T-helper 2 cell treated with Interferon-gamma antibody and Interleukin-4, amounts not matched to agents 100 ng/mL and 5 ng/mL, for 36 hours (primary cell): ENCODE measurements at regions not wholly inside any gene's neighbourhood (a gene's known extent, or its start where the extent isn't known, plus 50 kb on each side); places are given as distances from the start of the nearest gene placed in this dataset.

Experiments used
- intact Hi-C: fragments of 100-400 bp; cut with micrococcal nuclease; formaldehyde crosslinking; loops from one replicate; pipeline ENCODE4 v1.15.1; 2023

GRCh38 chr1:58380345-58380744 is 166.2 kb downstream of the OMA1 start:
- intact Hi-C loops, result no loop called here

DNA sequence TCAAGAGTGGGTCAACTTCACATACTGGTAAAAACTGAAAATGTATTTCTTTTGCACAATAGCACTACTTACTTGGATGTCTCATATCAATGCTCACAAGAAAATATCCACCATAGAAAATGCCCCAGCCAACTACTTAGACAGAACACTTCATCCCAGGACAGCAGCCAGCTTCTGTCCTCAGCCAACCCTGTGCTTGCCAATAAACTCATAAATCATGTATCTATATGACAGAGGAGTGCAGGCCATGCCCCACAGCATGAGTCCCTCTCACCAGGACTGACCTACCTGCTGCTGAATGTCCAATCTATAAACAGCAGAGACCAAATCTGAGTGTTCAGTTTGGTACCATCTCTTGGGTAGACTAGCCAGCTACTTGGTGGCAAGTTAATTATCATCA is 179.3 kb downstream of the OMA1 start:
- intact Hi-C loops, result no loop called here

- intact Hi-C loops, result no loop called here
Measured at GRCh38 chr1:58365328-58365727, 181.2 kb downstream of the OMA1 start.

GRCh38 chr1:58363585-58363984 is 182.9 kb downstream of the OMA1 start:
- intact Hi-C loops, result no loop called here

- intact Hi-C loops, result no loop called here
Measured at GRCh38 chr1:58361134-58361533, 185.4 kb downstream of the OMA1 start.

DNA sequence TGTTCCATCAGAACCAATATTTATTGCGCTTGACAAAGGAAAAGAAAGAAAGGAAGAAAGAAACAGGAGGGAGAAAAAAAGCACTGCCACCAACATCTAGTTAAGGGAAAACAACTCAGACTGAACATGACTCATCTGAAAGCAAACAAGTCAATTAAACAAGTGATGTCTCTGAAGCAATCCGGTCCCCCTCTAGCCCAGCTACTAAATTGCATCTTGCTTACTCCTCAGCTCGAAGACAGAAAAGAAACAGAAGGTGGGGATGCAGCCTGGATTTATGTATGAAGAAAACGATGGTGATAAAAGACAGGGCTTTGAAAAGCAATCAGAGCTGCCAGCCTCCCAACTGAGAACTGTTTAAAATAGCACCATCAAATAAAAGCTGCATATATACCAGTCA is 188.2 kb downstream of the OMA1 start:
- intact Hi-C loops, result no loop called here

- intact Hi-C loops, result no loop called here
Measured at GRCh38 chr1:58356402-58356801, 190.1 kb downstream of the OMA1 start.

DNA sequence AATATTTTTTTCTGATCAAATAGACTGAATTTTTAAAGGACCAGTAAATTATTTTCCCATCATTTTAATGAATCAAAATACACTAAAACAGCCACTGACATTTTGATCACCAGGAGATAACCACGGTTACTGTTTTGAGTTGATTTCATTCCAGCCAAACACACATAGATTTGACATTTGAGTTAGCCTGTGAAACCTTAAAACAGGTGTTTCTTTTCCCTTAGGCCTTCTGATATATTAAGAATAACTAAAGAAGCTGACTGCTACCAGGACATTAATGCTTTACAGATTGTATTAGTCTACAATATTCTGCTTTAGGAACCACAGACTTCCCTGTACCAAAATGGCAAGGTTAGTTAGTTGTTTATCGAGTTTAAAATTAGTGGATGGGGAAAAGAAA is 193.4 kb downstream of the OMA1 start:
- intact Hi-C loops, result no loop called here

DNA sequence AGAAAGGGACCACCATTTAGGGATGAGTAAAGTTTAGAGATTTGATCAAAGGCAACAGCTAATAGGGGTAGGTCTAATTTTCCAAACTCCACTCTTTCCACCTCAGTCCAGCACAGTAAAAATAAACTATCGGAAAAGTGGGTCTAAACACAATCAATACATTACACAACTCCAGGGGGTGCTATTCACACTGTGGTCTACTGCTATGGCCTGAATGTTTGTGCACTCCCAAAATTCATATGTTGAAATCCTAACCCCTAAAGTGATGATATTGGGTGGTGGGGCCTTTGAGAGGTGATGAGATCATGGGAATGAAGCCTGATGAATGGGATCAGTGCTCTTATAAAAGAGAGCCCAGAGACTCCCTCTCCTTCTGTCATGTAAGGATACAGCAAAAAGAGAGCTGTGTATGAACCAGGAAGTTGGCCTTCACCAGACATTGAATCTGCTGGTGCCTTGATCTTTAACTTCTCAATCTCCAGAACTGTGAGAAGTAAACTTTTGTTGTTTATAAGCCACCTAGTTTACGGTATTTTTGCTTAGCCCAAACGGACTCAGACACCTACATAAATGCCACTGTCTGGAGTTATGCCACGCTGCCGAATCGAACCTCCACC is 193.9 kb downstream of the OMA1 start:
- intact Hi-C loops, result no loop called here

GRCh38 chr1:58346036-58346355 is 200.5 kb downstream of the OMA1 start:
- intact Hi-C loops, result no loop called here

GRCh38 chr1:58345215-58346035 is 201.1 kb downstream of the OMA1 start:
- intact Hi-C loops, result no loop called here

GRCh38 chr1:58340185-58340584 is 206.3 kb downstream of the OMA1 start:
- intact Hi-C loops, result no loop called here

DNA sequence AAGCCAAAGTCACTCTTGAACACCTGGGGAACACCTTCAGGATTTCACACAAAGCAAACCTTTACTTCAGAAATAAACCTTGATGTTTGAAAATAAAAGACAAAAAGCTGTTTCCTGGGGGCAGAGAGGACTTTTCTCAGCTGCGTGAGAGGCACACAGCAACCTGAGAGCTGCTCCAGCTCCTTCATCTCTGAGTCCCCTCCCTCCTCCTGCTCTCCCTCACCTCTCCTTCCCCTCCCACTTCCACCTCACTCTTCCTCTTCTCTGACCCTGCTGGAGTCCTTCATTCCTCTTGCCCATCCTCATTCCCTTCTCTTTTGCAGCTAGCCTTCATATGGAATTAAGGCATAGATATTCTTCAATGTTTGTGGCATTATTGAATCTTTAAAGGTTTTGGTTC is 208.4 kb downstream of the OMA1 start:
- intact Hi-C loops, result no loop called here

GRCh38 chr1:58333511-58333910 is 213.0 kb downstream of the OMA1 start:
- intact Hi-C loops, result no loop called here

DNA sequence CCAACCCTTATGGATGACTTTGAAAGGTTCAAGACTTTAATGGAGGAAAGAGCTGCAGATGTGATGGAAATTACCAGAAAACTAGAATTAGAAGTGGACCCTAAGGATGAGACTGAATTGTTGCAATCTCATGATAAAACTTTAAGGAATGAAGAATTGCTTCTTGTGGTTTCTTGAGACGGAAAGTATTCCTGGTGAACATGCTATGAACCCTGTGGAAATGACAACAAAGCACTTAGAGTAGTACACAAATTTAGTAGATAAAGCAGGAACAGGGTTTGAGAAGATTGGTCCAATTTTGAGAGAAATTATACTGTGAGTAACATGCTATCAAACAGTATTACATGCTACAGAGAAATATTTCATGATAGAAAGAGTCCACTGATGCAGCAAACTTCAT is 215.4 kb downstream of the OMA1 start:
- intact Hi-C loops, result no loop called here

DNA sequence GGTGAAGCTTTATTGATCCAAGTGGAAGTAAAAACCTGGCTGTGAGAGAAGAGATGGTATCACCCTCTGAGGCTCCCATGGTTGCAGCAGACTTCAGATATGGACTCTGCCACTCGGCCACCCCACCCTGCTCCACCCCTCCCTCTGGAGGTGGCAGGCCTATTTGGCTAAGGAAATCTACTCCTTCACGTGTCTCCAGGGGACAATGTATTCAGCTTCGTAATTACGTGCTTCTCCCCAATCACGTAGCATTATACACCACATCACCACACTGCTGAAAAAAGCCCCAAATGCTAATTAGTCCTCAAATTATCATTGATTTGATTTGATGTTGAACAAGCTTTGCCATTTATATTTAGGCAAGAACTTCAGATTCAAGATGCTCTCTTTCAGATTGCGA is 220.7 kb downstream of the OMA1 start:
- intact Hi-C loops, result no loop called here

DNA sequence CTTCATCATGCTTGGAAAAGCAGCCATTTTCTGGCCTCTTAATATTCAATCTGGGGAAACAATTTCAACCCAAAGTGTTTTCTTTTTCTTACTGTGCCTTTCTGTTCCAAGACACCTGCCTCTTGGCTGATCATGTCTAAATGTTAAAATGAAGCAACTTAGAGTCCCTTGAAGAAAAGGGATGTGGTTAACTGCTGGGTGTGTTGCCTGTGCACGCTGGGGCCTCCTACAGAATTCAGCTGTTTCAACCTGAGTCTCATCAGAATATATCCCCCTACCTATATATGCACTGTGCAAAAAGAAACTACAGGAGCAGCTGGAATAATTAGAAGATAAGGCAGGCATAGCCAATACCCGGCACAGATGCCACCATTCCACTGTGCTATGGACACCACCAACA is 222.0 kb downstream of the OMA1 start:
- intact Hi-C loops, result no loop called here

DNA sequence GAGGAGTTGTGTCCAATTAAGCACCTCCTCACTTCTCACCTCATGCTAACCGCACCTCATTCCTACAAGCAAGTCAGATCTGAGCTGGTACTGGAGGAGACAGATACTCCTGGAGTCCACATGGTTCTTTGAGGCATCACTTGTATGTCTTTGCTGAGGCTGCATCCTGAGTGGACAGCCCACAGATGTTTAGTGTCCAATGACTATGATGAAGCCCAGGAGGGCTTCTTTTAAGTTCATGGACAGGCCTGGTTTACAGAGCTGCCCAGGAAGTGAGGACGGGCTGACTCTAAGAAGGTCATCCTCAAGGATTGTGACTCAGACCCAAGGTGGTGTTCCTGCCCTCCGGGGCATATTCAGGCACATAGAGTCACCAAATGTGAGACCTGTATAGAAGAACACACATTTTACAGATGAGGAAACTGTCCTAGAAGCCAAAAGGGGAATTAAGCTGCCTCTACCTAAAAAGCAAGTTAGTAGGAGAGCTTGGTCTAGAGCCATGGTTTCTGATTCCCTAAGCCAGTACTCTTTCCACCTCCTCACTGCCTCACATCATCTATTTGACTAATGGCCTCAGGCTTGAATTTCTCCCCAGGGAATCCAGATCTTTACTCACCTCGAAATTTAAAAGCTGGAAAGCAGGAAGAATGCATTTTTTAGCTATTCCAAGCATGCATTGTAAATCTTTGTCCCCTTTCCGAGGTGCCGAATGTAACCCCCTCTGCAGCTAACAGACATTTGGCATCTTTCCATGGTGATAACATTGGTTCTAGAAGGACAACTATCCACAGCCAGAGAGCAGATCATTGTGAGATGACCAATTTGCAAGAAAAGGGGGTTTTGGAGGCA is 228.1 kb downstream of the OMA1 start:
- intact Hi-C loops, result loop anchor here (10.0 kb wide), 1 partner anchor 64 kb away; no protein-coding TSS in a partner anchor

GRCh38 chr1:58317694-58318093 is 228.8 kb downstream of the OMA1 start:
- intact Hi-C loops, result loop anchor here (10.0 kb wide), 1 partner anchor 63 kb away; no protein-coding TSS in a partner anchor

GRCh38 chr1:58317086-58317485 is 229.4 kb downstream of the OMA1 start:
- intact Hi-C loops, result loop anchor here (10.0 kb wide), 1 partner anchor 62 kb away; no protein-coding TSS in a partner anchor

DNA sequence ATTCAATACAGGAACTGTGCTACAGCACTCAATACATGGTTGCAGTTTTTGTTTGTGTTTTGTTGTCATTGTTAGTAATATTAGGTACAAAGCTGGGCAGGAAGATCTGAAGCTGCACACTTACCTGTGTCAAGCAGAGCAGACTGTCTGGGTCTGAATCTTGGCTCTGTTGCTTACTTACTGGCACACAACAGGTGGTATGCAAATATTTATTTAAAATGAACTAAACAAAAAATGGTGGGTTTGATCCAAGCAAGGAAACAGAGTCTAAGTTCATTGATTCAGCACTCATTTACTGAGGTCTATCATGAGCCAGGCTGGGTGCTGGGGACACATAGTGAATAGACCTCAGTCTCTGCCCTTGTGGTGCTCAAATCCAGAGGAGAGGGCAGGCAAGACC is 230.4 kb downstream of the OMA1 start:
- intact Hi-C loops, result loop anchor here (10.0 kb wide), 1 partner anchor 61 kb away; no protein-coding TSS in a partner anchor

DNA sequence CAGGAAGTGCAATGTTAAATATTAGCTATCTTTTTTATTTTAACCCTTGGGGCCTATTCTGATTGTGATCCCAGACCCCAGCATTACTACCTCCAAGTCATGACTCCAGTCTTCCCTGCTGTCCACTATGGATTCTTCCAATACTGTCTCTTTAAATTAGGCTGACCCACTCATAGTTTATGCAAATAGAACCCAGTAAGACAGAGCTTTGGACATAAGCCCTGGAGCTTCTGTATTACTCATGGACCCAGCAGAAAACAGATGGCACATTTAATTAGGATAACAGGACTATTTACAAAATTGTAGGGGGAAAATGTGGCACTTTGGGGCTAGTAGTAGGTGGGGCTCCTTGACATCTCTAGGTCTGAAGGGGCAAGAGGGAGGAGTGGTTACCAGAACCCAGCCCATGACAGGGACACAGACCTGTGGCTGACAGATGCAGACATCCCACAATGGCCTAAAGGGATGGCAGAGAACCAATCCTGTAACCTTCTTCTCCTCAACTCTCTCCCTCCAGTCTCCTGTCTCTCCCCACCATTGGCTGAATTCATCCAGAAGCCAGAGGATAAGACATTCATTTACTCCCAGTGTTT is 233.5 kb downstream of the OMA1 start:
- intact Hi-C loops, result loop anchor here (10.0 kb wide), 1 partner anchor 58 kb away; no protein-coding TSS in a partner anchor
